HEK293 (cell line): ENCODE measurements at regions not wholly inside any gene's neighbourhood (a gene's known extent, or its start where the extent isn't known, plus 50 kb on each side); places are given as distances from the start of the nearest gene placed in this dataset.

Source experiments
- CTCF ChIA-PET: fragments of 350-600 bp; formaldehyde crosslinking; extraction: SDS; loops from one replicate; lab custom pipeline; 2021; ENCODE audit warnings: antibody characterized with exemption; lab: Yijun Ruan, JAX
- POLR2A ChIA-PET: fragments of 300-600 bp; formaldehyde crosslinking; extraction: SDS; loops from one replicate; lab custom pipeline; 2020; ENCODE audit warnings: antibody characterized with exemption, inconsistent platforms; lab: Yijun Ruan, JAX
- H3K27ac ChIP-seq: fragments of 200-500 bp; sonication (Bioruptor generic); 2 replicates; pipeline ENCODE4 v1.5.1; 2014; ENCODE audit warnings: low read depth, low read length, control low read depth, inconsistent platforms; ENCODE audit errors: extremely low read depth
- H3K36me3 ChIP-seq, 2 experiments: fragments of 200-500 bp in 1 of 2; sonication (Bioruptor generic) in 1 of 2; 1 replicate in 1 of 2; 2 replicates in 1 of 2; pipeline ENCODE4 v1.5.1; 2014 to 2017; ENCODE audit warnings: inconsistent platforms in 2 of 2, low read length in 2 of 2; ENCODE audit not compliant: control insufficient read depth in 2 of 2, insufficient read depth in 1 of 2
- H3K4me1 ChIP-seq: fragments of 200-500 bp; sonication (Bioruptor generic); 2 replicates; pipeline ENCODE4 v1.5.1; 2014; ENCODE audit warnings: mild to moderate bottlenecking, low read length, inconsistent platforms; ENCODE audit not compliant: control insufficient read depth, insufficient read depth
- H3K4me3 ChIP-seq: 2 replicates; pipeline ENCODE4 v1.5.1; 2011; ENCODE audit warnings: low read depth, mild to moderate bottlenecking, control low read depth, low read length, moderate library complexity
- H3K9me3 ChIP-seq: fragments of 200-500 bp; sonication (Bioruptor generic); 2 replicates; pipeline ENCODE4 v1.5.1; 2014; ENCODE audit warnings: low read depth, low read length, inconsistent platforms; ENCODE audit not compliant: control insufficient read depth, insufficient read depth
- GLIS1 ChIP-seq: fragments of 450-650 bp; formaldehyde crosslinking; IDR thresholded peaks from 2 replicates; pipeline ENCODE4 v1.5.1; 2016; ENCODE audit warnings: missing biosample characterization, missing genetic modification characterization
- KLF9 ChIP-seq: fragments of 450-650 bp; formaldehyde crosslinking; IDR thresholded peaks from 2 replicates; pipeline ENCODE4 v1.5.1; 2016; ENCODE audit warnings: missing biosample characterization, missing genetic modification characterization, low read depth
- YY1 ChIP-seq: fragments of 450-650 bp; formaldehyde crosslinking; IDR thresholded peaks from 2 replicates; pipeline ENCODE4 v1.5.1; 2018; ENCODE audit warnings: missing biosample characterization, missing genetic modification characterization
- ZBTB17 ChIP-seq: fragments of 450-650 bp; formaldehyde crosslinking; IDR thresholded peaks from 2 replicates; pipeline ENCODE4 v1.5.1; 2016; ENCODE audit warnings: missing biosample characterization, missing genetic modification characterization
- ZBTB7A ChIP-seq: fragments of 450-650 bp; formaldehyde crosslinking; IDR thresholded peaks from 2 replicates; pipeline ENCODE4 v1.5.1; 2016; ENCODE audit warnings: low read depth, missing biosample characterization, missing genetic modification characterization
- ZFP3 ChIP-seq: fragments of 450-650 bp; formaldehyde crosslinking; IDR thresholded peaks from 2 replicates; pipeline ENCODE4 v1.5.1; 2016; ENCODE audit warnings: low read depth, missing biosample characterization, missing genetic modification characterization
- ZNF10 ChIP-seq: fragments of 450-650 bp; formaldehyde crosslinking; IDR thresholded peaks from 2 replicates; pipeline ENCODE4 v1.5.1; 2017; ENCODE audit warnings: missing biosample characterization, missing genetic modification characterization
- ZNF112 ChIP-seq: fragments of 450-650 bp; formaldehyde crosslinking; IDR thresholded peaks from 2 replicates; pipeline ENCODE4 v1.5.0; 2017; ENCODE audit warnings: missing biosample characterization, missing genetic modification characterization
- ZNF132 ChIP-seq: fragments of 450-650 bp; formaldehyde crosslinking; IDR thresholded peaks from 2 replicates; pipeline ENCODE4 v1.5.1; 2017; ENCODE audit warnings: missing biosample characterization, missing genetic modification characterization, borderline replicate concordance
- ZNF157 ChIP-seq: fragments of 450-650 bp; formaldehyde crosslinking; IDR thresholded peaks from 2 replicates; pipeline ENCODE4 v1.5.1; 2016; ENCODE audit warnings: missing biosample characterization, missing genetic modification characterization
- ZNF211 ChIP-seq: fragments of 450-650 bp; formaldehyde crosslinking; IDR thresholded peaks from 2 replicates; pipeline ENCODE4 v1.5.1; 2016; ENCODE audit warnings: low read depth, missing biosample characterization, missing genetic modification characterization
- ZNF239 ChIP-seq: fragments of 450-650 bp; formaldehyde crosslinking; IDR thresholded peaks from 2 replicates; pipeline ENCODE4 v1.5.1; 2016; ENCODE audit warnings: missing biosample characterization, missing genetic modification characterization
- ZNF391 ChIP-seq: fragments of 450-650 bp; formaldehyde crosslinking; IDR thresholded peaks from 2 replicates; pipeline ENCODE4 v1.5.1; 2016; ENCODE audit warnings: low read depth, missing biosample characterization, missing genetic modification characterization, borderline replicate concordance
- ZNF501 ChIP-seq: fragments of 450-650 bp; formaldehyde crosslinking; IDR thresholded peaks from 2 replicates; pipeline ENCODE4 v1.5.1; 2016; ENCODE audit warnings: missing biosample characterization, missing genetic modification characterization
- ZNF654 ChIP-seq: fragments of 450-650 bp; formaldehyde crosslinking; IDR thresholded peaks from 2 replicates; pipeline ENCODE4 v1.5.1; 2016; ENCODE audit warnings: low read depth, missing biosample characterization, missing genetic modification characterization
- ZNF658 ChIP-seq: fragments of 450-650 bp; formaldehyde crosslinking; IDR thresholded peaks from 2 replicates; pipeline ENCODE4; 2016; ENCODE audit warnings: missing biosample characterization, missing genetic modification characterization
- ZNF660 ChIP-seq: fragments of 450-650 bp; IDR thresholded peaks from 2 replicates; pipeline ENCODE4 v1.5.1; 2018; ENCODE audit warnings: missing biosample characterization, mild to moderate bottlenecking, missing genetic modification characterization
- TF ChIP-seq, protein P1 (sequence below): fragments of 450-650 bp; formaldehyde crosslinking; IDR thresholded peaks from 2 replicates; pipeline ENCODE4 v1.5.1; 2016; ENCODE audit warnings: missing biosample characterization, missing genetic modification characterization, borderline replicate concordance
- TF ChIP-seq, protein P2 (sequence below): fragments of 450-650 bp; formaldehyde crosslinking; IDR thresholded peaks from 2 replicates; pipeline ENCODE4 v1.5.1; 2017; ENCODE audit warnings: missing biosample characterization, missing genetic modification characterization
- TF ChIP-seq, protein P3 (sequence below): fragments of 450-650 bp; formaldehyde crosslinking; IDR thresholded peaks from 2 replicates; pipeline ENCODE4 v1.5.1; 2016; ENCODE audit warnings: missing biosample characterization, missing genetic modification characterization, borderline replicate concordance

DNA sequence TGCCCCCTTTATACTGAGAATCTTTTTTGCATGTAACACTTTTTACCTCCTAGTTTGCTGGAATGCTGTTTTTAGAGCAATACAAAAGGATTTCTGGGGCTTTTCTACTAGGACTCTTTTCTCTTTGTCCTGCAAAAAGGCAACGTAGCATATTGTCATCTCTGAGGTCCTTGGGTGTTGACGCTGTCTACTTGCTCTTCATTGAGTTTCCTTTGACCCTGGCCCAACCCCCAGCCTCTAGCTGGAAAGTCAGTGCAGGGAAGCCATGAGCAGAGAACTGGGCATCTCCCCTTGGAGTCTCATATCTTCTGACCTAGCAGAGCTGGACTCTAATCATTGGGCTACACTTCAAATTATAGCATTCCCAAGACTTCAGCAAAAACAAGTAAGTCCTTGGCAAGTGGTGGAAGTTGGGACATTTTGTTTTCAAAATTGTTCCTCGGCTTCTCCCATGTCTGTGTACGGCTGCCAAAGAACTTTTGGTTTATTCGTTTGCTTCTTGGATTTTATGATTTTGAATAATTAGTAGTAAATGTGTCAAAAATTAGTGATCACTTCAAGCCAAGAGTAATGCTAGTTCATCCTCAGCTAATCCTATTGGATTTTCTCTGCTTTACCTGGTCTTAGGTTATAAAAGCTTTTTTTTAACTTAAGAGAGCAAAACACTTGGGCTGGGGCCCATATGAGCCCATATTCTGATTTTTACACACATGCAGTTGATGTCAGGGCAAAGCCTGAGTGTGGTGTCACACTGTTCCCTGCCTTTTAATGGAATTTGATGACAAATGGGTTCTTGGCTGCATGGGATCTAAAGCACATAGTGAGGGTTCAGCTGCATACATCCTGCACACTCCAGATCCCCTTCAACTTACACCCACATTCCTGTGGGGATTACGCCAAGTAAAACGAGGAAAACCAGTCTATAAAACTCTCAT is 419.5 kb upstream of the C2CD4B start:
- no peak overlapping the region for H3K4me3 ChIP-seq
- POLR2A ChIA-PET, result no interaction called here

More for the DNA sequence above, 419.5 kb upstream of the C2CD4B start:
- no peaks in the 10 kb centered on the region for H3K9me3 ChIP-seq
- CTCF ChIA-PET, result interaction anchor here (0.6 kb wide), 1 partner anchor 153 kb away, joined by 3 read pairs; no protein-coding TSS in a partner anchor
- no peaks in the 10 kb centered on the region for H3K4me1 ChIP-seq
- no peaks in the 10 kb centered on the region for H3K36me3 ChIP-seq
- H3K27ac ChIP-seq, result no peak overlapping the region
- TF ChIP-seq, protein P1, sequence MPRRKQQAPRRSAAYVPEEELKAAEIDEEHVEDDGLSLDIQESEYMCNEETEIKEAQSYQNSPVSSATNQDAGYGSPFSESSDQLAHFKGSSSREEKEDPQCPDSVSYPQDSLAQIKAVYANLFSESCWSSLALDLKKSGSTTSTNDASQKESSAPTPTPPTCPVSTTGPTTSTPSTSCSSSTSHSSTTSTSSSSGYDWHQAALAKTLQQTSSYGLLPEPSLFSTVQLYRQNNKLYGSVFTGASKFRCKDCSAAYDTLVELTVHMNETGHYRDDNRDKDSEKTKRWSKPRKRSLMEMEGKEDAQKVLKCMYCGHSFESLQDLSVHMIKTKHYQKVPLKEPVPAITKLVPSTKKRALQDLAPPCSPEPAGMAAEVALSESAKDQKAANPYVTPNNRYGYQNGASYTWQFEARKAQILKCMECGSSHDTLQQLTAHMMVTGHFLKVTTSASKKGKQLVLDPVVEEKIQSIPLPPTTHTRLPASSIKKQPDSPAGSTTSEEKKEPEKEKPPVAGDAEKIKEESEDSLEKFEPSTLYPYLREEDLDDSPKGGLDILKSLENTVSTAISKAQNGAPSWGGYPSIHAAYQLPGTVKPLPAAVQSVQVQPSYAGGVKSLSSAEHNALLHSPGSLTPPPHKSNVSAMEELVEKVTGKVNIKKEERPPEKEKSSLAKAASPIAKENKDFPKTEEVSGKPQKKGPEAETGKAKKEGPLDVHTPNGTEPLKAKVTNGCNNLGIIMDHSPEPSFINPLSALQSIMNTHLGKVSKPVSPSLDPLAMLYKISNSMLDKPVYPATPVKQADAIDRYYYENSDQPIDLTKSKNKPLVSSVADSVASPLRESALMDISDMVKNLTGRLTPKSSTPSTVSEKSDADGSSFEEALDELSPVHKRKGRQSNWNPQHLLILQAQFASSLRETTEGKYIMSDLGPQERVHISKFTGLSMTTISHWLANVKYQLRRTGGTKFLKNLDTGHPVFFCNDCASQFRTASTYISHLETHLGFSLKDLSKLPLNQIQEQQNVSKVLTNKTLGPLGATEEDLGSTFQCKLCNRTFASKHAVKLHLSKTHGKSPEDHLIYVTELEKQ (tag by site-specific recombination), result no peak
- TF ChIP-seq ZNF658 (tag by site-specific recombination), result no peak
- TF ChIP-seq ZFP3 (tag by site-specific recombination), result no peak
- TF ChIP-seq ZNF660, result no peak
- TF ChIP-seq, protein P2, sequence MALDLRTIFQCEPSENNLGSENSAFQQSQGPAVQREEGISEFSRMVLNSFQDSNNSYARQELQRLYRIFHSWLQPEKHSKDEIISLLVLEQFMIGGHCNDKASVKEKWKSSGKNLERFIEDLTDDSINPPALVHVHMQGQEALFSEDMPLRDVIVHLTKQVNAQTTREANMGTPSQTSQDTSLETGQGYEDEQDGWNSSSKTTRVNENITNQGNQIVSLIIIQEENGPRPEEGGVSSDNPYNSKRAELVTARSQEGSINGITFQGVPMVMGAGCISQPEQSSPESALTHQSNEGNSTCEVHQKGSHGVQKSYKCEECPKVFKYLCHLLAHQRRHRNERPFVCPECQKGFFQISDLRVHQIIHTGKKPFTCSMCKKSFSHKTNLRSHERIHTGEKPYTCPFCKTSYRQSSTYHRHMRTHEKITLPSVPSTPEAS (tag by site-specific recombination), result no peak
- TF ChIP-seq ZBTB17 (tag by site-specific recombination), result no peak
- no peak for TF ChIP-seq ZNF501
- no peak for TF ChIP-seq ZNF211 (tag by site-specific recombination)
- TF ChIP-seq, protein P3, sequence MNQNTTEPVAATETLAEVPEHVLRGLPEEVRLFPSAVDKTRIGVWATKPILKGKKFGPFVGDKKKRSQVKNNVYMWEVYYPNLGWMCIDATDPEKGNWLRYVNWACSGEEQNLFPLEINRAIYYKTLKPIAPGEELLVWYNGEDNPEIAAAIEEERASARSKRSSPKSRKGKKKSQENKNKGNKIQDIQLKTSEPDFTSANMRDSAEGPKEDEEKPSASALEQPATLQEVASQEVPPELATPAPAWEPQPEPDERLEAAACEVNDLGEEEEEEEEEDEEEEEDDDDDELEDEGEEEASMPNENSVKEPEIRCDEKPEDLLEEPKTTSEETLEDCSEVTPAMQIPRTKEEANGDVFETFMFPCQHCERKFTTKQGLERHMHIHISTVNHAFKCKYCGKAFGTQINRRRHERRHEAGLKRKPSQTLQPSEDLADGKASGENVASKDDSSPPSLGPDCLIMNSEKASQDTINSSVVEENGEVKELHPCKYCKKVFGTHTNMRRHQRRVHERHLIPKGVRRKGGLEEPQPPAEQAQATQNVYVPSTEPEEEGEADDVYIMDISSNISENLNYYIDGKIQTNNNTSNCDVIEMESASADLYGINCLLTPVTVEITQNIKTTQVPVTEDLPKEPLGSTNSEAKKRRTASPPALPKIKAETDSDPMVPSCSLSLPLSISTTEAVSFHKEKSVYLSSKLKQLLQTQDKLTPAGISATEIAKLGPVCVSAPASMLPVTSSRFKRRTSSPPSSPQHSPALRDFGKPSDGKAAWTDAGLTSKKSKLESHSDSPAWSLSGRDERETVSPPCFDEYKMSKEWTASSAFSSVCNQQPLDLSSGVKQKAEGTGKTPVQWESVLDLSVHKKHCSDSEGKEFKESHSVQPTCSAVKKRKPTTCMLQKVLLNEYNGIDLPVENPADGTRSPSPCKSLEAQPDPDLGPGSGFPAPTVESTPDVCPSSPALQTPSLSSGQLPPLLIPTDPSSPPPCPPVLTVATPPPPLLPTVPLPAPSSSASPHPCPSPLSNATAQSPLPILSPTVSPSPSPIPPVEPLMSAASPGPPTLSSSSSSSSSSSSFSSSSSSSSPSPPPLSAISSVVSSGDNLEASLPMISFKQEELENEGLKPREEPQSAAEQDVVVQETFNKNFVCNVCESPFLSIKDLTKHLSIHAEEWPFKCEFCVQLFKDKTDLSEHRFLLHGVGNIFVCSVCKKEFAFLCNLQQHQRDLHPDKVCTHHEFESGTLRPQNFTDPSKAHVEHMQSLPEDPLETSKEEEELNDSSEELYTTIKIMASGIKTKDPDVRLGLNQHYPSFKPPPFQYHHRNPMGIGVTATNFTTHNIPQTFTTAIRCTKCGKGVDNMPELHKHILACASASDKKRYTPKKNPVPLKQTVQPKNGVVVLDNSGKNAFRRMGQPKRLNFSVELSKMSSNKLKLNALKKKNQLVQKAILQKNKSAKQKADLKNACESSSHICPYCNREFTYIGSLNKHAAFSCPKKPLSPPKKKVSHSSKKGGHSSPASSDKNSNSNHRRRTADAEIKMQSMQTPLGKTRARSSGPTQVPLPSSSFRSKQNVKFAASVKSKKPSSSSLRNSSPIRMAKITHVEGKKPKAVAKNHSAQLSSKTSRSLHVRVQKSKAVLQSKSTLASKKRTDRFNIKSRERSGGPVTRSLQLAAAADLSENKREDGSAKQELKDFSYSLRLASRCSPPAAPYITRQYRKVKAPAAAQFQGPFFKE (tag by site-specific recombination), result no peak
- TF ChIP-seq ZNF132, result no peak
- no peak for TF ChIP-seq ZNF654 (tag by site-specific recombination)
- no peak for TF ChIP-seq ZNF239
- TF ChIP-seq YY1, result no peak
- no peak for TF ChIP-seq GLIS1
- TF ChIP-seq KLF9, result no peak
- TF ChIP-seq ZNF112, result no peak
- no peak for TF ChIP-seq ZBTB7A (tag by site-specific recombination)
- TF ChIP-seq ZNF157 (tag by site-specific recombination), result no peak
- TF ChIP-seq ZNF10 (tag by site-specific recombination), result no peak
- TF ChIP-seq ZNF391 (tag by site-specific recombination), result no peak
